NCI-H82 (cell line): ENCODE measurements at regions not wholly inside any gene's neighbourhood (a gene's known extent, or its start where the extent isn't known, plus 50 kb on each side); places are given as distances from the start of the nearest gene placed in this dataset.
A peak's percentile ranks its signal among the peaks of the same experiment; 100 is the strongest.

Source experiments
- DNase-seq: peaks from one replicate; lab custom pipeline; 2025; lab: John Stamatoyannopoulos, UW

GRCh38 chr2:18465979-18466378 lies 94.5 kb downstream of the RDH14 start:
- no peak for DNase-seq

DNA sequence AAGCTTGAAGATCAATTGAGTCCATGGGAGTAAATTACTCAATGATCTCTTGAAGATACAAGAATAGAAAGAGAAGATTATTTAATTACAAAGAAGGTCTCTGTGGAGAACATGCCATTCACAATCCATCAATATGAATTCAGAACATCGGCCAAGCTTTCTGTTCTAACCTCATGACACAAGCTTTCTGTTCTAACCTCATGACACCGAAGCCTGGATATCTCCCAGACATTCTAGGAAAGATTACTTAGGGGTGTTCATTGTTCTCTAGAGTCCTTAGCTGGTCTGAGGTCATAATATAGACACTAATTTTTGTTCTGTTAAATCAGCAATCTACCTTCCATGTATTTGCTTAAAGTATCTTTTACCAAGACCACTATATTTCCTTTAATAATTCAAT lies 95.5 kb downstream of the RDH14 start:
- no peak for DNase-seq

DNA sequence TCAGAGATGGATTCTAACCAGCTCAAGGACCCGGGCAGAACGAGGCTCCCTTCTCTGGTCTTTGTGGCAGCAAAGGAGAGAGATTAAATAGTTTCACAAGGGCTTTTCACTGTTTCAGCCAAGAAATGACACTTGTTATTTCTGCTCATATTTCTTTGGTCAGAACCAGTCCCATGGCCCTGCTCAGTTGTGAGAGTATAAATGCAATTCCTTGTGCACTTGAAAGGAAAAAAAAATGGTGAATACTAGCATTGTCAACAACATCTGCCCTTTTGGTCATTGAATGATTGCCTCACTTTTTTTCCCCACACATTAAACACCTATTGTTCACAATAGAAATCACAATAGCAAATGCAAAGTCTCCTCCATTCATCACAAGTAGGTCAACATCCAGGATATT lies 104.4 kb downstream of the RDH14 start:
- no peak for DNase-seq

DNA sequence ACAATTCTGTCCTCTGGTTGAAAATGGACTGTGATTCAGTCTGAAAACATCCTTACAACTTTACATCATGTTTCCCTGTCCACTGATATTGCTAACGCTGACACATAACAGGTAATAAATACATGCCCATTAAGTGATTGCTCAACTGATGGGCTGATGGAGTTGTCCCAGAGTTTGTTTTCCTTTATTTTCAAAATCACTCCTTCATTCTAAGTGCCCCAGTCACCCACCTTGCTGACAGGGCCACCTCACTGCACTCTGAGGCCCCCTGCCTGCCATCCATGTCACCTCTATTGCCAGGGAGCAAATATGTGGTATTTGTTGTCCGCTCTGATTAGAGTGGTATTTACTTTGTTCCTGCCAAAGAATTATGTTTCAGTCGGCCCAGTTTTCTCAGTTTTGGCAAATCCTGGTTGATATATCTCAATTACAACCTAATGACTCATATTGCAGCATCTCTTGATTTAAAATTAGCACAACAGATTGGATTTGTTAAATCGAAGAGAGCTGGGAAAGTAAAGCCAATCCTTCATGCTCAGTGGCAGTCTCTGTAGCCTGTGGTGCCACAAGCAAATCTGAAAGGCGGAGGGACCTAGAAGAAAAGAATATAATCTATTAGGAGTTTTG lies 105.1 kb downstream of the RDH14 start:
- peak; percentile 36 for DNase-seq

- DNase-seq, result no peak
Observed at GRCh38 chr2:18454692-18455235, 105.7 kb downstream of the RDH14 start.

DNA sequence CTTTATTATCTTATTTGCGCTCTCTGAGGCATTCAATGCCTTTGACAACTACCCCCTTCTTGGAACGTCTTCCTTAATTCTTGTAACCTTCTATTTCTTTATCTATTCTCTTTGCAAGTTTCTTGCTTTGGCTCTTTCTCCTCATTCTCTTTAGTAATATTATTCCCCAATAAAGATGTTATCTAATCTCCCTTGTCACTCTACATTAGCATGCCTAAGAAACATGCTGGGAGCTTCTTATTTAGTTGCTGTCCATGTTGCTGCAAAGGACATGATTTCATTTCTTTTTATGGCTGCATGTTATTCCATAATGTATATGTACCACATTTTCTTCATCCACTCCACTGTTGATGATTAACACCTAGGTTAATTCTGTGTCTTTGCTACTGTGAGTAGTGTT lies 113.7 kb downstream of the RDH14 start:
- no peak for DNase-seq

GRCh38 chr2:18445433-18446320 lies 114.8 kb downstream of the RDH14 start:
- DNase-seq, result no peak

DNA sequence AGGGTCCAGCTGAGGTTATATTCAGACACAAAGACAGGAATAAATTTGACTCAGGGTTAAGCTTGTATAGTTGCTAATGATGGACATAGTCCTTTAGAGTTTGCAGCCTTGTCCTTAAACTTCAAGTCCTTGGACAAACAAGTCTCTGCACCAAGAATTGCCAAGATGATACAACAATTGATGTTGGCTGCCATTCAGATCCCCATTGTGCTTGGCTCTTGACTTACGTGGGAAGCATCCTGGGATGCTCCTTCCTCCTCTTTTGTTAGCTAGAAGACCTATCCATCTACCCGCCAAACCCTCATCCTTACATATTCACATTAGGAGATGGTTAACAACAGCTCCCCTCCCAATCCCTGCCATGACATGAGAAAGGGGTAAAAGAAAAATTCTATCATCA lies 115.6 kb downstream of the RDH14 start:
- DNase-seq, result no peak

- DNase-seq, result no peak
Observed at GRCh38 chr2:18441583-18441982, 118.9 kb downstream of the RDH14 start.

GRCh38 chr2:18440777-18441176 lies 119.7 kb downstream of the RDH14 start:
- DNase-seq, result no peak

DNA sequence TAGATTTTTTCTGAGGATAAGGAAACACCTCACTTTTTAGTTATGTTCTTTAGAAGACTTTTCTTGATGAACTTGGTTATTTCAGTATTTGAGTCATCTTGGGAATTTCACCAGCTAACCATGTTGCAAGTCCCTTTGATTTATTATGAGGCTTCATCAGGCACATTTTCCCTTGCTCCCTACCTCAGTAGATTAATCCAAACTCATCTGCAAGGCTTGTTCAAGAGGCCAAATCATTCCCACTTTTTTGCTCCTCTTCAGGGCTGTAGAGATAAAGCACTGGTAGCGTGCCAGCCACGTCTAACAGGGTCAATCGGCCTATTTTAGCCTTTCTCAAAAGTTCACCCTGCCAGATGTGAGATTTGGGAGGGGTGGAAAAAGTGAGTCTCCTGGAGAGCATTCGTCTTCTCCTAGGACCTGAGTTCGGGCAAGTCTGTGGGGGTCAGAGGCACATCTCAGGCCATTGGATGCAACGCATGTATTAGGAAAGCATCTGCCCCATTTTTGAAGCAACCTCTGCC lies 120.3 kb downstream of the RDH14 start:
- no peak for DNase-seq

GRCh38 chr2:18439716-18440115 lies 120.7 kb downstream of the RDH14 start:
- no peak for DNase-seq

- DNase-seq, result no peak
Observed at GRCh38 chr2:18437909-18438308, 122.5 kb downstream of the RDH14 start.

GRCh38 chr2:18436503-18437005 lies 123.9 kb downstream of the RDH14 start:
- no peak for DNase-seq

GRCh38 chr2:18435426-18436037 lies 124.9 kb downstream of the RDH14 start:
- DNase-seq, result peak; percentile 74

GRCh38 chr2:18433872-18434271 lies 126.6 kb downstream of the RDH14 start:
- no peak for DNase-seq

- DNase-seq, result no peak
Observed at GRCh38 chr2:18432999-18433398, 127.5 kb downstream of the RDH14 start.

DNA sequence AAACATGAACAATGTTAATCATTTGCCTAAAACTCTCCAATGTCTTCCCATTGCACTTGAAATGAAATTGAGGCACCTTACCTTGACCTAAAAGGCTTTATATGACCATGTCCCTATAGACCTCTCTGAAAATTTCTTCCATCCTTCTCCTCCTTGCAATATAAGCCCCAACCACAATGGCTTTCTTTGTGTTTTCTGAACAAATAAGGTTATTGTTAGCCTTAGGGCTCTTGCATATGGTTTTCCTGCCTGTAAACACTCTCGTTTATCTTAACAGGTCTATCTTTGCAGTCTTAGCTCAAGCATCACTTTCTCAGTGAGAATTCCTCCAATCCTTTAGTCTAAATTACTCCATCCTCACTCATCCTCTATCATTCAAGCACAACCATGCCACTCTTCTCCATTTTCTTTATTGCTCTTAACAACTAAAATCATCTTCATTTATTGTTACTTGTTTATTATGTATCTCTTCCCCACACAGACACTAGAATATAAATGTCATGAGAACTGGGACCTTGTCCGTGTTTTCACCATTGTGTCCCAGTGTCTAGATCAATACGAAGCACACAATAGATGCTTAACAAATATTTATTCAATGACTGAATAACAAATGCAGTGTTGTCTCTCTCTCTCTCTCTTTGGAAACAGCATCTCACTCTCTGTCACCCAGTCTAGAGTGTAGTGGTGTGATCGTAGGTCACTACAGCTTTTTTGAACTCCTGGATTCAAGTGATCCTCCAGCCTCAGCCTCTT lies 129.3 kb downstream of the RDH14 start:
- DNase-seq, result no peak

DNA sequence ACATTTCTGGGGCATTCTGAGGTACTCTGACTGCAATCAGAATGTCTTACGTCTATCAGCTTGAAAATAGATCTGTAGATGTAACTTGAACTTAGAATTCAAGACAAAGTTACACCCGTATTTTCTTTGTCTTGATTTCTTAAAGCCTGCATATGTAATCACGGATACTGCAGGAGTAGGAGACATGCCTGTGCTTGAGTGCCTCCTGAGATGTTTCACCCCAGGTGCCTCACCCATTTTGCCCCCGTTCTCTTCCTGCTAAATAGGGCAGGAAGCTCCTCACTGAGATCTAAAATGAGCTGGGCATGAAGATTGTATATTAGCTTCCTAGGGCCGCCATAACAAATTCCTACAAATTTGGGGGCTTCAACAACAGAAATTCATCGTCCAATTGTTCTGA lies 131.9 kb downstream of the RDH14 start:
- no peak for DNase-seq

GRCh38 chr2:18427762-18428161 lies 132.7 kb downstream of the RDH14 start:
- no peak for DNase-seq

DNA sequence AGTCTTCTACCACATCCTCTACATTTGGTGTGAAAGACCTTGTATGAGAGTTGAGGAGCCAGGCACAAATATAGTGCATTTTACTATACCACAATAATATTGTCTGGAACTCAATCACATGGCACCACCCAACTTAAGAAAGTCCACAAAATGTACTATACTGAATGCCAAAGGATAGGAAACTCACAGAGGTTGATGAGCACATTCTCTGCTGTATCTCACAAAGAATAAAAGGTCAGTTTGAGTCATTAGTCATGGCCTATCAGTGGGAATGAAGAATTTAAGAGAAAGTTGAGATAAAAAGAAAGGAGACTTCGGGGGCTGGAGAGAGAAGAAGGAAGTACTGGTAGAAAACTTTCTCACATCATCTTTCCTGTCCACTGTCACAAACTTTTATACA lies 134.3 kb downstream of the RDH14 start:
- DNase-seq, result no peak
